ENCODE measurements at regions not wholly inside any gene's neighbourhood (a gene's known extent, or its start where the extent isn't known, plus 50 kb on each side); places are given as distances from the start of the nearest gene placed in this dataset.

DNA sequence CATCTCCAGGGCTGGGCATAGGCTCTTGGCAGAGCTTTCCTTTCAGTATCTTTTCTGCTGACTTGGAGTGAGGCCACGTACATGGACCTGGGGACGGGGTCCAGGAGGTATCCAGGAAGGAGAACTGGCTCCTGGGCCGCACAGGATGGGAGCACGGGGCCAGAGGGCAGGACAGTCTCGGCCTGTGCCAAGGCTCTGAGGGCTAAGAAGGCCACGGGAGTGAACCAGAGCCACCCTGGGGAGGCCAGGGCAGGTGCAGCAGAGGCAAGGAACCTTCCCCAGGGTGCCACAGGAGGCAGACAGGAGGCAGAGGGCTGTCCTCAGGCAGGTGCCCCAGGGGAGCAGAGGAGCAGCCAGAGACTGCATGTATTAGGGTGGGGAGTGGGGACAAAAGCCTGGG, 50.3 kb downstream of the PLXNA1 start:
- in situ Hi-C loops (cut with HindIII; ENCODE audit: low sequenced_read_pairs), result no loop called here

GRCh38 chr3:127033786-127034185, 50.9 kb downstream of the PLXNA1 start:
- in situ Hi-C loops (cut with HindIII; ENCODE audit: low sequenced_read_pairs), result no loop called here

GRCh38 chr3:127034195-127034989, 51.5 kb downstream of the PLXNA1 start:
- in situ Hi-C loops (cut with HindIII; ENCODE audit: low sequenced_read_pairs), result no loop called here

GRCh38 chr3:127034990-127035652, 52.2 kb downstream of the PLXNA1 start:
- in situ Hi-C loops (cut with HindIII; ENCODE audit: low sequenced_read_pairs), result no loop called here

DNA sequence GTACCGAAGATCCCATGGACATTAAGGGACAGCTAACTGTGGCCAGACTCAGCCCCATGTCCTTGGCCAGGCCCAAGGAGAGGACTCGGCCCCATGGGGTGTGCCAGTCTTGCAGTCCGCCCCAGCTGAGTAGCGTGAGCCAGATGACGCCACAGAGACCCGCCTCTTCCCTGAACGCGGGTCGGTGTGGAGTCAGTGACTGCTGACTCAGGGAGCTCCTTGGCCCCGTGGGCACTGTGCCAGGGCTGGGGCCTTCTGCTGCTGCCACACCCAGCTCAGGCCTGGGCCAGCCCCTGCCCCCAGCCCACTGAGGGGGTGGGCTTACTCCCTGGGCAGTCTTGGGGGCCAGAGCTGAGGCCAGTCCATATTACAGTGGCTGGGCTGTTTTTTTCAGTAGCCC, 52.8 kb downstream of the PLXNA1 start:
- in situ Hi-C loops (cut with HindIII; ENCODE audit: low sequenced_read_pairs), result no loop called here

- in situ Hi-C loops (cut with HindIII; ENCODE audit: low sequenced_read_pairs), result no loop called here
Measured at GRCh38 chr3:127036209-127037020, 53.5 kb downstream of the PLXNA1 start.

- in situ Hi-C loops (cut with HindIII; ENCODE audit: low sequenced_read_pairs), result no loop called here
Measured at GRCh38 chr3:127037021-127037400, 54.1 kb downstream of the PLXNA1 start.

- in situ Hi-C loops (cut with HindIII; ENCODE audit: low sequenced_read_pairs), result no loop called here
Measured at GRCh38 chr3:127037418-127037841, 54.5 kb downstream of the PLXNA1 start.

- in situ Hi-C loops (cut with HindIII; ENCODE audit: low sequenced_read_pairs), result no loop called here
Measured at GRCh38 chr3:127037971-127038446, 55.1 kb downstream of the PLXNA1 start.

DNA sequence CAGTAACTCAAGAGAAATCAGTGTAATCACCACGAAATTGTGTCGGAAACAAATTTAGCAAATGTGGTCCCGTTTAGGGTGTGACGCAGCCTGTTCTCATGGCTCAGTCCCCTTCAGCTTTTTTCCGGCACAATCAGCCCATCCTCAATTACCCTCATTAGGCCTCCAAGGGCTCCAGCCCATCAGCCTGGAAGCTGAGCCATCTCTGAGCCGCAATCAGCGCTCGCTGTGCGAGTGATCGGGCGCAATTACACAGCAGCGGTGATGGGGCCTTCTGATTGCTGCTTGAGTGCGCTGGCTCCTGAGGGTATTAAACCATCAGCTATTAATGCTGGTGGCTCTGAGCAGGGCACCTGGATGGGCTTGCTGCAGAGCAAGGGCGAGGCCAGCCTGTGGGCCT, 55.6 kb downstream of the PLXNA1 start:
- in situ Hi-C loops (cut with HindIII; ENCODE audit: low sequenced_read_pairs), result no loop called here

- in situ Hi-C loops (cut with HindIII; ENCODE audit: low sequenced_read_pairs), result no loop called here
Measured at GRCh38 chr3:127038923-127039581, 56.1 kb downstream of the PLXNA1 start.

DNA sequence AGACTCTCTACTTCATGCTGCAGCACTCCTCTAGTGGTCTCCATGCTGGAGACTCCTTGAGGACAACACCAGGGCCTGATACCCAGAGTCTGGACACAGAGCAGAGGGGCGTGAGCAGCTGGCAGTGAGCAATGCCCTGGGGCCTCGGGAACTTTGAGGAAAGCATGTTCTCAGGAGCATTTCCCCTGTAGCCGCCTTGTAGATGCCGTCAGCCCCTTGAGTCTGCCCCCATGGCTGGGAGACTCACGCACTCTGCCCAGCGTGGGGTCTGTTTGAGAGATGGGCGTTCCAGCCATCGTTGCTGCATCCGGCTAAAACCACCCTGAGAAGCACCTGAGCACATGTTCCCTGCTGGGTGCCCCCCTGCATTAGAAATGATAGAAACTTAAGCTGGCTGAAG, 56.8 kb downstream of the PLXNA1 start:
- in situ Hi-C loops (cut with HindIII; ENCODE audit: low sequenced_read_pairs), result no loop called here

DNA sequence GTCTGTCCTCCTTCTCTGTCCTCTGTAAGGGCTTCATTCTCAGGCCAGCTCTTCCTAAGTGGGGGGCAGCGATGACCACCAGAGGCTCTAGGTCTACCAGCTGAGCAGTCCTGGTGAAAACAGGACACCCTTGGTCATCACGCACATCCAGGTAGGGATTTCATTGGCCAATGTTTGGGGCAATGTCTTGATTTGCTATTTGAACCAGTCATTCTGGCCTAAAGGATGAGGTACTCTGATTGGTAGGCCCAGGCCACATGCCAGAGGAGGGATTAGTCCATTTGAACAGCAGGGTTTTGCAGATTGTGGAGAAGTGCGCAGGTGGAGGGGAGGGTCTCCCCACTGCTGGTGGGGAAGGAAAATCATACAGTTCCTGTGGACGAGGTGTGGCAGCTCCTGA, 57.3 kb downstream of the PLXNA1 start:
- in situ Hi-C loops (cut with HindIII; ENCODE audit: low sequenced_read_pairs), result no loop called here

DNA sequence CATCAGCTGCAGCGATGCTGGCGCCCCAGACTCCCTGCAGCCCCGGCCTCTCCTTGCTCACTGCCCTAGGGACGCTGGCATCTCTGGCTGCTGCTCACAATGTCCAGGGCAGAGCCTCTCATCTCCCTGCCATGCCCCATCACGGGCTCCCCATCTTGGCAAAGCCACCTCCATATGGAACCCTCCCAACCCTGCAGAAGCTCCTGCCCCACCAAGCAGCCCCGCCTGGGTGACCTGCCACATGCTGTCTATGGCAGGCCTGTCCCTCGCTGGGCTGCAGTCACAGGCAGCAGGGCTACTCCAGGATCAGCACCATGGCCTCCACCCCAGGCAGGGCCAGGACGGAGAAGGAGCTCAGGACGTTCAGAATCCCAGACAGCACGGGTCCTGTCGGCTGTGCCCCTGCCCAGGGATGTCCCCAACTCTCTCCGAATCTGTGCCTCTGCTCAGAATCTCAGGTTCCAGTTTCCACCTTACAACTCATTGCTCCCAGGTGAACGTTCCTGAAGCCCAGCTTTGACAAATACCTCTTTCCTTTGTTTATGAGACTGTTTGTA, 58.4 kb downstream of the PLXNA1 start:
- in situ Hi-C loops (cut with HindIII; ENCODE audit: low sequenced_read_pairs), result no loop called here

- in situ Hi-C loops (cut with HindIII; ENCODE audit: low sequenced_read_pairs), result no loop called here
Measured at GRCh38 chr3:127041933-127042332, 59.0 kb downstream of the PLXNA1 start.

- in situ Hi-C loops (cut with HindIII; ENCODE audit: low sequenced_read_pairs), result no loop called here
Measured at GRCh38 chr3:127042634-127043033, 59.7 kb downstream of the PLXNA1 start.

GRCh38 chr3:127043041-127043641, 60.2 kb downstream of the PLXNA1 start:
- in situ Hi-C loops (cut with HindIII; ENCODE audit: low sequenced_read_pairs), result no loop called here

GRCh38 chr3:127043731-127044510, 61.0 kb downstream of the PLXNA1 start:
- in situ Hi-C loops (cut with HindIII; ENCODE audit: low sequenced_read_pairs), result no loop called here

DNA sequence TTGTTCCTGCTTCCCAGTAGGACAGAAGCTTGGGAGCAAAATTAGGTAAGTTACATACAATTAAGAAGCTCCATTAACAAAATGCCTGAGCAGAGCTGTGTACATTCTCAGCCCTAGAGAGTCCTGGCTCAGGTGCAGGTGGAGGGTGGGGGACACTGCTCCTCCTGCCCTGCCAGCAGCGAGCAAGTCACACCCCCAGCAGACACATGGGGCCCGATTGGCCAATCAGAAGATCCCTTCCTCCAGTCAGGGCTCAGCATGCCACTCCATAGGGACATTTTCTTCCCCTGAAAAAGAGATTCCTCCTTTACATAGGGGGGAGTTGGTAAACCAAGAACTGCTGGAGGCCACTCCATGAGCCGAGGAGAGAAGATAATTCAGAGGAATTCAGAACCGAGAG, 62.1 kb downstream of the PLXNA1 start:
- in situ Hi-C loops (cut with HindIII; ENCODE audit: low sequenced_read_pairs), result no loop called here

All from DLD1 (cell line).